ENCODE measurements at regions not wholly inside any gene's neighbourhood (a gene's known extent, or its start where the extent isn't known, plus 50 kb on each side); places are given as distances from the start of the nearest gene placed in this dataset.
"Not testable (repeated sequence)": the region's sequence is repeated elsewhere in the genome, so short reads cannot be mapped to it uniquely, and the experiment has no call there.

GRCh38 chr3:34876997-34877396, 762.3 kb upstream of the ARPP21 start:
- DNase-seq (ENCODE audit: low read depth), result no peak

DNA sequence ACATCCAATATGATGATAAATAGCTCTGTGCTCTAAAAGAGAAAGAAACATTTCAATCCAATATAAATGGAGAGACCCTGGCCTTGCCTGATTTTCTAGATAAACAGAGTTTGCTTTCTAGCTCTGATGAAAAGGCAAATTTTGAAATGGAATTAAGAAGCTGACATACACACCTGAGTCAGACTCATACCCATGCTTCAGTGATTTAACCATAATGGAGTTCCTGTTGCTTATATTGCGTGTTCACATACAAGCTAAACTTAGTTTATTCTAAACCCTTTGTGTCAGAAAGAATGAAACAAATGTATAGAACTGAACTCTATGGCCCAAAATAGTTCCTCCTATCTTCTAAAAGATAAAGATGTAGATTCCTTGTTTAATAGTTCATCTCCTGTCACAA, 760.8 kb upstream of the ARPP21 start:
- DNase-seq (ENCODE audit: low read depth), result no peak

- DNase-seq (ENCODE audit: low read depth), result no peak
Observed at GRCh38 chr3:34881026-34881425, 758.3 kb upstream of the ARPP21 start.

- no peak for DNase-seq (ENCODE audit: low read depth)
Observed at GRCh38 chr3:34882764-34883163, 756.6 kb upstream of the ARPP21 start.

GRCh38 chr3:34884007-34884406, 755.3 kb upstream of the ARPP21 start:
- no peak for DNase-seq (ENCODE audit: low read depth)

DNA sequence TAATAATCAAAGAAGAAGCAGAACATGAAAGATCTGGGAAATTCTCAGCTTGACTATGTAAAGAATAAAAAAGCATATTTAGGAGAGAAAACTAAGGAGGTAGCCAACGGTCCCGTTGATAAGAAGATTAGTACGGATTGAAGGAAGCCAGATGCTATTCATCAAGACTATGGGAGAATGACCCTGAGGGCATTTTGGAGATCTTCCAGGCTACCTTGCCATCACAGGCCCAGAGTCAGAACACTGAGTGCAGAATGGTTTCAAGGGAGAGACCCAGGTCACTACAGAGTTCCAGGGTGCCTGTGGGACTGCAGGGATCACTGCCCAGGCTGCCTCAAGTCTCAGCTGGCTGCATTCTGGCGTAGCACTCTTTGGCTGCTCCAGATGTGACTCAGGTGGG, 752.9 kb upstream of the ARPP21 start:
- DNase-seq (ENCODE audit: low read depth), result no peak

GRCh38 chr3:34889641-34890040, 749.7 kb upstream of the ARPP21 start:
- no peak for DNase-seq (ENCODE audit: low read depth)

DNA sequence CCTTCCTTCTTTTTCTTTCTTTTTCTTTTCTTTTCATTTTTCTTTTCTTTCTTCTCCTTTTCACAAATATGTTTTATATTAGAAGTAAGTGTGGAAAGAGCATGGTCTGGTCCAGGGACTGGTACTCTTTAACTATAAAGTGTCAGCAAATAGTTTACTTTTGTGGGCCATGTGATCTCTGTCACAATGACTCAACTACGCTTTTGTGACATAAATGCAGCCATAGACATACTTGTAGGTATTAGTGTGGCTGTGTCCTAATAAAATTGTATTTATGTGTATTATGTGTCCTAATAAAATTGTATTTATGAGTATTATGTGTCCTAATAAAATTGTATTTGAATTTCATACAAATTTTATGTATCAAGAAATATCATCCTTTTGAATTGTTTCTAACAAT, 749.1 kb upstream of the ARPP21 start:
- DNase-seq (ENCODE audit: low read depth), result no peak

GRCh38 chr3:34891941-34892340, 747.4 kb upstream of the ARPP21 start:
- no peak for DNase-seq (ENCODE audit: low read depth)

- no peak for DNase-seq (ENCODE audit: low read depth)
Observed at GRCh38 chr3:34895841-34896240, 743.5 kb upstream of the ARPP21 start.

DNA sequence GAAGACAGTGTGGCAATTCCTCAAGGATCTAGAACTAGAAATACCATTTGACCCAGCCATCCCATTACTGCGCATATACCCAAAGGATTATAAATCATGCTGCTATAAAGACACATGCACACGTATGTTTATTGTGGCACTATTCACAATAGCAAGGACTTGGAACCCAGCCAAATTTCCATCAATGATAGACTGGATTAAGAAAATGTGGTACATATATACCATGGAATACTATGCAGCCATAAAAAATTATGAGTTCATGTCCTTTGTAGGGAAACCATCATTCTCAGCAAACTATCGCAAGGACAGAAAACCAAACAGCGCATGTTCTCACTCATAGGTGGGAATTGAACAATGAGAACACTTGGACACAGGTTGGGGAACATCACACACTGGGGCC, 729.6 kb upstream of the ARPP21 start:
- DNase-seq (ENCODE audit: low read depth), result not testable (repeated sequence)

DNA sequence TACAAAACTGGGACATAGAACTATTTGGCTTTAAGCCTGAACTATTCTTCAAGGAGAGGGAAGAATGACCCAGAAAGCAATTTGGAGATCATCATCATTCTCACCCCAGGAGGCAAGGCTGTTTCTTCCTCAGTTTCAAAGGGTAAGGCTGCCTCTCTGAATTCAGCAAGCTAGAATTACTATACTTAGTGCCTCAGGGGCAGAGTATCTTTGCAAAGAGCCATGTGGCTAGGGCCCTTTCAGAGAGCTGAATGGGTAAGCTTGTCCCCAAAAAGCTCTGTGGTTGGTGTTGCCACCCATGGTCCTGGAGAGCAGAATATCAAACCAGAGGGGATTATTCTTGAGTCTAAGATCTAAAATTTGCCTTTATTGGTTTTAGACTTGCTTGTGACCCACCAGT, 720.3 kb upstream of the ARPP21 start:
- no peak for DNase-seq (ENCODE audit: low read depth)

- no peak for DNase-seq (ENCODE audit: low read depth)
Observed at GRCh38 chr3:34920806-34921205, 718.5 kb upstream of the ARPP21 start.

GRCh38 chr3:34924961-34925360, 714.4 kb upstream of the ARPP21 start:
- DNase-seq (ENCODE audit: low read depth), result no peak

DNA sequence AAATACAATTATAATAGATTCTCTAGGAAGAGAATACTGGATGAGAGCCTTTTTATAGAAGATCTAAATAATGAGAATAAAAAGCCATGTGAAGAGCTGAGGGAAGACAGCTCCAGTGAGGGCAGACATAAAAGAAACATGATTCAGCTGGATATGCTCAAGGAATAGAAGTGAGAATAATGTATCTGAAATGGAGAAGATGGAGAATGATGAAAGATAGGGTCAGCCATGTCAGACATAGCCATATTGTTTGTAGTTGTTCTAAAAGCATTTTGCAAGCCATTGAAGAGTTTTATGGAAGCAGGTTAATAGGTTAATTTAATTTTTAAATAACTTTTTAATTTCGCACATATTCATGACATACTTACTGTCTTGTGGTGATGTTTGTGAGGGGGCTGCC, 713.5 kb upstream of the ARPP21 start:
- no peak for DNase-seq (ENCODE audit: low read depth)

DNA sequence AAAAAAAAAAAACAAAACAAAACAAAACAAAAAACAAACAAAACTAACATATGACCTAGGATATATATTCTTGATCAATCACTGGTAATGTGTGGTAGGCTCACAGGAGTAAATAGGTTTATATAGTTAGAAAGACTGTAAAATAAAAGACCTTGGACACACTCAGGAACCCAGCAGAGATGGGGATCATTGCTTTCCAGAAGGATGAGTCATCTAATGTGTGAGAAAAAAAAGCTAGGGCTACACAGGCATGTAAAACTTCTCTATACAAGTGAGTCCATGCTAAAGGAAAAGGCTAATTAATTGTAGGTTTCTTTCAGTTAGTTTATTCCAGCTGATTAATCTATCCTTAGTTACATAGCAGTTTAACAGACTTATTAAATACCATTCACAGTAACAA, 710.3 kb upstream of the ARPP21 start:
- no peak for DNase-seq (ENCODE audit: low read depth)

DNA sequence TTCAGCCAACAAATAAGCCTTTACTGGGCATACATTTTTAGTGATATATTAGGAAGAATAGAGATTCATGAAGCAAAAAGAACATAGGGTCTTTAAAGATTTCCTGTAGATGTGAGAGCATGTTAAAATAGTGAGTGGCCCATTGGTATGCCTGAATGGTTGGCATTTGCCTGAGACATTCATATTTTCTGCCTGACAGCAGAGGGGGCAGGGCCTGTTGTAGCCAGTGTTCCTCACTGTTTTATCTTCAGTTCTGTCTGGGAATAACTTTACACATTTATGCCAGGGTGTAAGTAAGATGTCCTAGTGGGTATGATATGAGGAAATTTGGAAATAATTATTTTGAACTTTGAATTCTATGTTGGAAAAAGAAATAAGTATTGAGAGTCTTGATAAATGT, 704.7 kb upstream of the ARPP21 start:
- DNase-seq (ENCODE audit: low read depth), result no peak

- DNase-seq (ENCODE audit: low read depth), result no peak
Observed at GRCh38 chr3:34938784-34939183, 700.5 kb upstream of the ARPP21 start.

GRCh38 chr3:34942256-34942655, 697.1 kb upstream of the ARPP21 start:
- no peak for DNase-seq (ENCODE audit: low read depth)

DNA sequence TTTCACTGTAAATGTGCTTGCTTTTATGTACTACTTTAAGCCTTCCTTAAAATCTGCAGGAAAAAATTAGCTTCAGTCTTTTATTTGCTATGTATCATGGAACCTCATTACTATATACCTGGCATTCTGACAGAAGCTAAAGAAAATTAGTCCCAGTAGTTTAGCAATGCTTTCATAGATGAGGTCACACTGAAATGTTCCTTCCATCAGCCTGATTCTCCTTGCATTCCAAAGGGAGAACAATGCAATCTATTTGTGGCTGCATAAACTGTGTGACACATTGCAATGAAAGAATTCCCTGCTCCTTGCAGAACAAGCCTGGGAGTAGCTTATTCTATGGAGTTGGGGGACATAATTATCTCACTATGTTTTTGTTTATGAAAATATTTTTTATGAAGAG, 691.5 kb upstream of the ARPP21 start:
- DNase-seq (ENCODE audit: low read depth), result no peak

DNA sequence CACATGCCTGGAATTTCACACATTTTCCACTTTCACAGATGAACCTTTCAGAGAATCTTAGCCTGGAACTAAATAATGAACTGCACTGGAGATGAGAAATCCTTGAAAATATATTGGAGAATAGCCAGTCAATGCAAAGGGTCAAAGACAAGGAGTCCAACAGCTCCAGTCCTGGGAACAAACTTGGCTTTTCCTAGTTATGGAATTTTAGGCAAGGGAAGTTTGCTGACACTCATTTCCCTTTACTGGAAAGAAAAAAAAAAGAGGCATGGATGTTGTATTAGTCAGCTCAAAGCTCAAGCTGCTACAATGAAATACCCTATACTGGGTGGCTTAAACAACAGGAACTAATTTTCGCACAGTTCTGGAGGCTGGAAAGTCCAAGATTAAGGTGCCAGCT, 690.8 kb upstream of the ARPP21 start:
- DNase-seq (ENCODE audit: low read depth), result no peak

DNA sequence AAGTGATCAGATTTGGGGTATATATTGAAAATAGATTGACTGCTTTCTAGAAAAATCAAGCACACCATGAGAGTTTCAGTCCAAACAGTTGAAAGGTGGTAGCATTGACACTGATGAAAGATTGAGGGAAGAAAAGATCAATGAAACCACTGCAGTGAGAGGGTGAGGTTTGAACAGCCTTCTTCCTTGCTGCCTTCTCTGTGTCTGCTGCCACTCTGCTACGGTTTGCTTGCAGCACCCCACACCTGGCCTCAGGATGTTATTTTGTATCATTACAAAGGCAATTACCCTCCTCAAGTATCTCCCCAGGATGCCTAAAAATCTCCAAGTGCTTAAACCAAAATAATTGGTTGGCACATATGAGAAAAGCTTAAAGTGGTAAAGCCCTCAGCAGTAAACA, 683.6 kb upstream of the ARPP21 start:
- no peak for DNase-seq (ENCODE audit: low read depth)

DNA sequence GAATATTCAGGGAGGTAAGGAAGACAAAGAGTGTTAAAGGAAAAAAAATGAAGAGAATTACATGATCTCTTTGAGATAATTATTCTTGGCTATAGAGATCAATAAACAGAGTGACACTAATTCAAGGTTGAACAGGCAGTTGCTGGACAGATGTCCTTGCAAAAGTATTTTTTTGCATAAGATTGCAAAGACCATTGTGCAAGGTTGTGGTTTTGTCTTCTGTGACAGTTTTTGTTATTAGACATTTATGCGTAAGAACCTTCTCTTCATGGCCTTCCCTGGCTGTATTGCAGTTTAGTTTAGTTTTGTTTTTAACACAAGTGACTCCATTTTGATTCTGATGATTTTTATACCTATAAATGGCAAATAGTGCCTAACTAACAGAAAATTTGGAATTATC, 682.8 kb upstream of the ARPP21 start:
- DNase-seq (ENCODE audit: low read depth), result no peak

- DNase-seq (ENCODE audit: low read depth), result no peak
Observed at GRCh38 chr3:34957677-34958076, 681.6 kb upstream of the ARPP21 start.

DNA sequence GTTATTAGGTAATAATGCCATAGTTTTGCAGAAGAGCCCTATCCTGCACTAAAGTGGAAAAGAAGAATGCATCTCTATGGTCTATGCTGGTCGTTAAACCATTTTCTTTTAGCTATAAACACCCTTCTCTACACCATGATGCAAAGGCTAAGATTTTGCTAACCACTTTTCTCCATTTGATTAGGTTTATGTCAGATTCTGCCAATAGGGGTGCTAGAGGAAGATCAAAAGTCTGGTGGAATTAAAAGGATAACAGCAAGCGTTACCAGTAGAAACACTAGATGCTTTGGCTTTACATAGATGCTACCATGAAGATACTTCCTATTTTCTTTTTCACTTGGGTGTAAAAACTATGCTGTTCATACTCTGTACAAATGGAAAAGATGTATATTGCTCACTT, 669.8 kb upstream of the ARPP21 start:
- DNase-seq (ENCODE audit: low read depth), result no peak
